Neural cell (in vitro differentiated cells): ENCODE measurements at regions not wholly inside any gene's neighbourhood (a gene's known extent, or its start where the extent isn't known, plus 50 kb on each side); places are given as distances from the start of the nearest gene placed in this dataset.

Experiments used
- H2AFZ ChIP-seq: fragments of 200-600, 300-800 bp; sonication (generic), shearing (Covaris generic); 2 replicates; pipeline ENCODE4 v1.6.0; 2014; ENCODE audit warnings: low read depth, mild to moderate bottlenecking, antibody characterized with exemption, low read length, moderate library complexity
- H3F3A ChIP-seq: fragments of 200-600 bp; shearing (Covaris generic); 2 replicates; pipeline ENCODE4 v1.6.1; 2016; ENCODE audit warnings: mild to moderate bottlenecking, moderate library complexity, mixed read lengths, antibody characterized with exemption, low read length; ENCODE audit not compliant: insufficient read depth, poor library complexity, severe bottlenecking
- H3K27ac ChIP-seq: fragments of 200-600, 300-800 bp; sonication (generic), shearing (Covaris generic); 2 replicates; pipeline ENCODE4 v1.5.1; 2014; ENCODE audit warnings: mild to moderate bottlenecking, low read length, moderate library complexity
- H3K27me3 ChIP-seq: fragments of 300-800, 200-600 bp; sonication (generic), shearing (Covaris generic); 2 replicates; pipeline ENCODE4 v1.6.0; 2014; ENCODE audit warnings: mild to moderate bottlenecking, low read depth, low read length, moderate library complexity; ENCODE audit not compliant: insufficient read depth
- H3K36me3 ChIP-seq: fragments of 300-800, 200-600 bp; sonication (generic), shearing (Covaris generic); 2 replicates; pipeline ENCODE4 v1.5.1; 2014; ENCODE audit warnings: mild to moderate bottlenecking, antibody characterized with exemption, low read length, moderate library complexity; ENCODE audit not compliant: insufficient read depth
- H3K4me2 ChIP-seq: fragments of 300-800, 200-600 bp; sonication (generic), shearing (Covaris generic); 2 replicates; pipeline ENCODE4 v1.6.0; 2014; ENCODE audit warnings: mild to moderate bottlenecking, low read length
- H3K4me3 ChIP-seq: fragments of 300-800, 200-600 bp; sonication (generic), shearing (Covaris generic); 2 replicates; pipeline ENCODE4 v1.5.1; 2014; ENCODE audit warnings: mild to moderate bottlenecking, low read length, moderate library complexity
- H3K79me2 ChIP-seq: fragments of 200-600 bp; shearing (Covaris generic); replicated peaks from 2 replicates; pipeline ENCODE4 v1.6.0; 2014; ENCODE audit warnings: mild to moderate bottlenecking, low read length, moderate library complexity; ENCODE audit not compliant: insufficient read depth
- H3K9ac ChIP-seq: fragments of 300-800, 200-600 bp; sonication (generic), shearing (Covaris generic); 2 replicates; pipeline ENCODE4 v1.6.1; 2016; ENCODE audit warnings: mild to moderate bottlenecking, low read length, mixed read lengths
- H3K9me2 ChIP-seq: fragments of 200-600 bp; shearing (Covaris generic); 2 replicates; pipeline ENCODE4 v1.6.1; 2016; ENCODE audit warnings: mild to moderate bottlenecking, low read length, mixed read lengths; ENCODE audit not compliant: insufficient read depth
- H3K9me3 ChIP-seq: fragments of 200-600, 300-800 bp; sonication (generic), shearing (Covaris generic); 2 replicates; pipeline ENCODE4 v1.6.1; 2016; ENCODE audit warnings: mild to moderate bottlenecking, mixed run types, low read length, moderate library complexity, mixed read lengths
- H4K20me1 ChIP-seq: fragments of 200-600 bp; shearing (Covaris generic); 2 replicates; pipeline ENCODE4 v1.6.1; 2016; ENCODE audit warnings: mild to moderate bottlenecking, mixed run types; ENCODE audit not compliant: insufficient read depth
- CTCF ChIP-seq: fragments of 450-650 bp; IDR thresholded peaks from 2 replicates; pipeline ENCODE4 v1.5.1; 2014; ENCODE audit warnings: antibody characterized with exemption, mild to moderate bottlenecking, moderate library complexity; ENCODE audit not compliant: poor library complexity, severe bottlenecking
- EP300 ChIP-seq: fragments of 450-650 bp; conservative IDR thresholded peaks from 2 replicates; pipeline ENCODE4 v1.6.1; 2014; ENCODE audit warnings: antibody characterized with exemption, mild to moderate bottlenecking, moderate library complexity; ENCODE audit not compliant: poor library complexity, severe bottlenecking
- EZH2 ChIP-seq: fragments of 200-600, 300-800 bp; shearing (Covaris generic), sonication (generic); IDR thresholded peaks from 2 replicates; pipeline ENCODE4 v1.6.1; 2014; ENCODE audit warnings: antibody characterized with exemption, low read length, borderline replicate concordance, mild to moderate bottlenecking; ENCODE audit not compliant: insufficient read depth, poor library complexity, severe bottlenecking
- MXI1 ChIP-seq: fragments of 450-650 bp; conservative IDR thresholded peaks from 2 replicates; pipeline ENCODE4 v1.6.1; 2014; ENCODE audit warnings: antibody characterized with exemption, mild to moderate bottlenecking; ENCODE audit not compliant: poor library complexity, severe bottlenecking
- POLR2AphosphoS5 ChIP-seq: IDR thresholded peaks from 2 replicates; pipeline ENCODE4 v1.6.1; 2012
- RAD21 ChIP-seq: fragments of 450-650 bp; conservative IDR thresholded peaks from 2 replicates; pipeline ENCODE4 v1.6.1; 2014; ENCODE audit warnings: antibody characterized with exemption, mild to moderate bottlenecking, moderate library complexity
- REST ChIP-seq: IDR thresholded peaks from 2 replicates; pipeline ENCODE4 v1.6.1; 2012; ENCODE audit warnings: borderline replicate concordance
- SMC3 ChIP-seq: fragments of 450-650 bp; conservative IDR thresholded peaks from 2 replicates; pipeline ENCODE4 v1.6.1; 2014; ENCODE audit warnings: antibody characterized with exemption, mild to moderate bottlenecking, moderate library complexity; ENCODE audit not compliant: poor library complexity

- TF ChIP-seq CTCF (no peak), EP300 (no peak), SMC3 (no peak), RAD21 (no peak), EZH2 (no peak)
- H3K36me3 ChIP-seq: no peaks in the 10 kb centered on the region
- H2AFZ ChIP-seq: no peak overlapping the region
- no peaks in the 10 kb centered on the region for H3F3A ChIP-seq
- no peaks in the 10 kb centered on the region for H3K9me3 ChIP-seq
- H3K27ac ChIP-seq: no peak overlapping the region
- no peaks in the 10 kb centered on the region for H3K9me2 ChIP-seq
- H3K4me3 ChIP-seq: no peak overlapping the region
- H3K79me2 ChIP-seq: no peaks in the 10 kb centered on the region
- no peak overlapping the region for H3K9ac ChIP-seq
- H3K4me2 ChIP-seq: no peak overlapping the region
- H3K27me3 ChIP-seq: no peaks in the 10 kb centered on the region
- no peaks in the 10 kb centered on the region for H4K20me1 ChIP-seq
Measured at GRCh38 chr13:61144834-61145593, 270.6 kb downstream of the PCDH20 start.

- no peak overlapping the region for H3K4me2 ChIP-seq
- H3K9me2 ChIP-seq: no peaks in the 10 kb centered on the region
- no peak overlapping the region for H2AFZ ChIP-seq
- H3K36me3 ChIP-seq: no peaks in the 10 kb centered on the region
- H3K9ac ChIP-seq: no peak overlapping the region
- no peaks in the 10 kb centered on the region for H3K9me3 ChIP-seq
- no peaks in the 10 kb centered on the region for H3F3A ChIP-seq
- H3K79me2 ChIP-seq: no peaks in the 10 kb centered on the region
- H3K27me3 ChIP-seq: no peaks in the 10 kb centered on the region
- TF ChIP-seq REST (no peak), MXI1 (no peak), SMC3 (no peak), RAD21 (no peak), EZH2 (no peak), CTCF (no peak), POLR2AphosphoS5 (no peak)
- H3K4me3 ChIP-seq: no peak overlapping the region
- H4K20me1 ChIP-seq: no peaks in the 10 kb centered on the region
- no peak overlapping the region for H3K27ac ChIP-seq
Measured at GRCh38 chr13:61144301-61144700, 271.3 kb downstream of the PCDH20 start.
